GM23338 (cell line): ENCODE measurements at regions not wholly inside any gene's neighbourhood (a gene's known extent, or its start where the extent isn't known, plus 50 kb on each side); places are given as distances from the start of the nearest gene placed in this dataset.

ENCODE experiments used
- ATAC-seq: fragments of 200-7000 bp; cut with Tn5 transposase; 3 replicates; pipeline ENCODE4 v1.9.1; 2020
- DNase-seq: peaks from one replicate; pipeline ENCODE4 v3.0.0-alpha.2; 2015; ENCODE audit warnings: low spot score
- H2AFZ ChIP-seq: fragments of 200-600 bp; sonication (generic); 2 replicates; pipeline ENCODE4 v1.8.0; 2016; ENCODE audit warnings: antibody characterized with exemption, mild to moderate bottlenecking, moderate library complexity
- H3F3A ChIP-seq: fragments of 200-600 bp; sonication (generic); replicated peaks from 2 replicates; pipeline ENCODE4 v1.8.0; 2017; ENCODE audit warnings: antibody characterized with exemption, mixed run types, low read depth
- H3K27ac ChIP-seq: fragments of 200-600 bp; sonication (generic); 2 replicates; pipeline ENCODE4 v1.6.1; 2016; ENCODE audit warnings: low read depth
- H3K27me3 ChIP-seq: fragments of 200-600 bp; sonication (generic); 2 replicates; pipeline ENCODE4 v1.8.0; 2016; ENCODE audit warnings: mild to moderate bottlenecking, mixed run types, moderate library complexity; ENCODE audit not compliant: insufficient read depth
- H3K36me3 ChIP-seq: fragments of 200-600 bp; sonication (generic); 2 replicates; pipeline ENCODE4 v1.8.0; 2016; ENCODE audit warnings: mild to moderate bottlenecking; ENCODE audit not compliant: insufficient read depth
- H3K4me1 ChIP-seq: fragments of 200-600 bp; sonication (generic); 2 replicates; pipeline ENCODE4 v1.8.0; 2016; ENCODE audit warnings: mild to moderate bottlenecking, moderate library complexity; ENCODE audit not compliant: insufficient read depth
- H3K4me2 ChIP-seq: fragments of 200-600 bp; sonication (generic); 2 replicates; pipeline ENCODE4 v1.7.1; 2017; ENCODE audit warnings: mixed run types
- H3K4me3 ChIP-seq: fragments of 200-600 bp; sonication (generic); 2 replicates; pipeline ENCODE4 v1.6.1; 2016; ENCODE audit warnings: mixed run types
- H3K79me2 ChIP-seq: fragments of 200-600 bp; sonication (generic); replicated peaks from 2 replicates; pipeline ENCODE4 v1.8.0; 2017; ENCODE audit warnings: mild to moderate bottlenecking; ENCODE audit not compliant: insufficient read depth
- H3K9me2 ChIP-seq: fragments of 200-600 bp; sonication (generic); 2 replicates; pipeline ENCODE4 v1.8.0; 2017; ENCODE audit not compliant: insufficient read depth
- H4K20me1 ChIP-seq: fragments of 200-600 bp; sonication (generic); replicated peaks from 2 replicates; pipeline ENCODE4 v1.8.0; 2017; ENCODE audit warnings: mild to moderate bottlenecking; ENCODE audit not compliant: insufficient read depth
- H3K27ac Mint-ChIP-seq: 2 replicates; pipeline ENCODE4 v1.8.0; 2020; ENCODE audit warnings: inconsistent platforms, mild to moderate bottlenecking, moderate library complexity, mixed read lengths
- H3K27me3 Mint-ChIP-seq: 3 replicates; pipeline ENCODE4 v1.8.0; 2022; ENCODE audit warnings: low read depth, mild to moderate bottlenecking, moderate library complexity, mixed read lengths, inconsistent platforms; ENCODE audit not compliant: insufficient read depth, poor library complexity
- H3K36me3 Mint-ChIP-seq: 3 replicates; pipeline ENCODE4 v1.8.0; 2021; ENCODE audit warnings: low read depth, mild to moderate bottlenecking, inconsistent platforms, moderate library complexity, mixed read lengths
- H3K4me1 Mint-ChIP-seq: 3 replicates; pipeline ENCODE4 v1.8.0; 2020; ENCODE audit warnings: mild to moderate bottlenecking, inconsistent platforms, mixed read lengths
- H3K4me3 Mint-ChIP-seq: 3 replicates; pipeline ENCODE4 v1.8.0; 2021; ENCODE audit warnings: moderate library complexity, mild to moderate bottlenecking, inconsistent platforms, mixed read lengths
- H3K9me3 Mint-ChIP-seq: 3 replicates; pipeline ENCODE4 v1.8.0; 2020; ENCODE audit warnings: moderate library complexity, mild to moderate bottlenecking, inconsistent platforms, mixed read lengths
- CREB1 ChIP-seq: fragments of 250-450 bp; sonication (Bioruptor Pico); IDR thresholded peaks from 2 replicates; pipeline ENCODE4 v1.5.0; 2020; ENCODE audit warnings: low read depth, mild to moderate bottlenecking, moderate library complexity
- EZH2 ChIP-seq: fragments of 200-600 bp; sonication (generic); IDR thresholded peaks from one replicate; pipeline ENCODE4 v1.8.0; 2017; ENCODE audit warnings: antibody characterized with exemption, mild to moderate bottlenecking, low read depth; ENCODE audit not compliant: unreplicated experiment
- EZH2phosphoT487 ChIP-seq: fragments of 200-600 bp; sonication (generic); IDR thresholded peaks from one replicate; pipeline ENCODE4 v1.8.1; 2018; ENCODE audit warnings: antibody characterized with exemption; ENCODE audit not compliant: unreplicated experiment
- JUNB ChIP-seq: IDR thresholded peaks from one replicate; pipeline ENCODE4 v1.6.1; 2016; ENCODE audit warnings: antibody characterized with exemption; ENCODE audit not compliant: unreplicated experiment
- NANOG ChIP-seq: IDR thresholded peaks from 2 replicates; pipeline ENCODE4 v1.6.1; 2016; ENCODE audit warnings: antibody characterized with exemption, borderline replicate concordance
- POLR2AphosphoS5 ChIP-seq: IDR thresholded peaks from 2 replicates; pipeline ENCODE4 v1.6.1; 2016; ENCODE audit warnings: antibody characterized with exemption, low read depth
- STAT1 ChIP-seq: IDR thresholded peaks from one replicate; pipeline ENCODE4 v1.6.1; 2016; ENCODE audit warnings: antibody characterized with exemption; ENCODE audit not compliant: unreplicated experiment
- ZNF114 ChIP-seq: fragments of 250-450 bp; sonication (Bioruptor Pico); IDR thresholded peaks from 2 replicates; pipeline ENCODE4 v1.5.0; 2020; ENCODE audit warnings: mild to moderate bottlenecking, moderate library complexity
- ZNF331 ChIP-seq: fragments of 250-450 bp; sonication (Bioruptor Pico); IDR thresholded peaks from 2 replicates; pipeline ENCODE4 v1.5.0; 2020; ENCODE audit warnings: low read depth, mild to moderate bottlenecking, moderate library complexity
- TF ChIP-seq, protein P1 (sequence below): IDR thresholded peaks from 2 replicates; pipeline ENCODE4 v1.6.1; 2016; ENCODE audit warnings: antibody characterized with exemption
- TF ChIP-seq, protein P2 (sequence below), 2 experiments: fragments of 200-600 bp in 1 of 2; sonication (generic) in 1 of 2; conservative IDR thresholded peaks; 2 replicates each; pipeline versions ENCODE4 v1.5.1 to v1.6.1; 2016 to 2017; ENCODE audit warnings: antibody characterized with exemption in 2 of 2, low read depth in 2 of 2, mild to moderate bottlenecking in 2 of 2, moderate library complexity in 1 of 2
- TF ChIP-seq, protein P3 (sequence below): IDR thresholded peaks from one replicate; pipeline ENCODE4 v1.6.1; 2018; ENCODE audit warnings: antibody characterized with exemption; ENCODE audit not compliant: unreplicated experiment

DNA sequence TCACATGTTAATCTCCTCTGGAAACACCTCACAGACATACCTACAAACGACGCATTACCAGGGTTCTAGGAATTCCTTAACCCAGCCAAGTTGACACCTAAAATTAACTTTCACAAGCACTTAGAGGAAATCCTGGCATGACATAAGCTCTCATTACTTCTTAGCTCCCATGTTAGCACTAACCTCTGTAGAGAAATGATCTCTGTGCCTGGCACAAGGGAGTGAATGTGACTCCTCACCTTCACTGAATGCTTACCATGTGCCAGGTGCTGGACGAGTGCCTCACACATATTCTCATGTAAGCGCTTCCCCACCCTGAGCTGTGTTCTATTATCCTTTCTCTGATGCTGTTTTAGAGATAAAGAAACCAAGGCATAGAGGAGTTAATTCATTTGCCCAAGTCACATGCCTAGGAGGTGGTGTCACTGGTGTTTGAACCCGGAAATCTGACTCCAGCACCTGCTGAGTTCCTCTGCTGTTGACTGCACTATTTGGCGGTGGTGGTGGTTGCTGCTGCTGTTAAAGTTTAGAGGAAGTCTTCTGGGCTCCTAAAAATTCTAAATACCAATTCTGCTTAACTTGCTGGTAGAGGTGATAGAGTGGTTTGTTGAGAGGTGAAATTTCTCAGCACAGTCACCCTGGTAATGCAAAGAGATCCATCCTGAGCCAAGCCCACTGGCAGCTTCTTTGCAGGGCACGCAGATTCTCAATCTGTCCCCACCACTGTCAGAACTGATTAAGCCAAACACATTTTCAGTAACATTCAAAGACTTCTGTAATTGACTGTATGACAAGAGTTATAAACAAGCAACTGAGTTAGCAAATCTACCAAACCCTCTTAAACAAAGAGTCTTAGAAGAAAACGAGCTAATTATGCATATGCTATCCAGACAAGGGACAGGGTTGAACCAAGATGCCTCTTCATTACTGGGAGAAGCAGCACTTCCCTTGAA, 200.3 kb downstream of the CMPK2 start:
- Histone ChIP-seq H3K9me2 (no peaks in the 10 kb centered on the region), H3K4me3 (no peak overlapping the region), H3K79me2 (no peaks in the 10 kb centered on the region), H3K4me2 (no peak overlapping the region), H3F3A (no peaks in the 10 kb centered on the region), H4K20me1 (no peaks in the 10 kb centered on the region), H3K27me3 (no peaks in the 10 kb centered on the region), H3K27ac (no peak overlapping the region), H2AFZ (0 out of 2 replicates have a peak overlapping the region, but pooled peaks have one; percentile 32), H3K4me1 (no peaks in the 10 kb centered on the region), H3K36me3 (no peaks in the 10 kb centered on the region)
- DNase-seq = no peak
- Mint-ChIP-seq H3K36me3 (no peaks in the 10 kb centered on the region), H3K9me3 (peaks cover 57% of the 10 kb centered on the region), H3K27me3 (peaks cover 2% of the 10 kb centered on the region), H3K4me1 (0 out of 3 replicates have a peak, but pooled peaks cover 3% of the 10 kb centered on the region), H3K4me3 (no peak overlapping the region), H3K27ac (no peak overlapping the region)
- ATAC-seq = no peak
- TF ChIP-seq POLR2AphosphoS5 (no peak), JUNB (no peak), CREB1 (CRISPR knock-in tag) (no peak), EZH2 (no peak), ZNF114 (CRISPR knock-in tag) (no peak), STAT1 (no peak), EZH2phosphoT487 (no peak), ZNF331 (CRISPR knock-in tag) (no peak), NANOG (no peak)
- TF ChIP-seq, protein P1, sequence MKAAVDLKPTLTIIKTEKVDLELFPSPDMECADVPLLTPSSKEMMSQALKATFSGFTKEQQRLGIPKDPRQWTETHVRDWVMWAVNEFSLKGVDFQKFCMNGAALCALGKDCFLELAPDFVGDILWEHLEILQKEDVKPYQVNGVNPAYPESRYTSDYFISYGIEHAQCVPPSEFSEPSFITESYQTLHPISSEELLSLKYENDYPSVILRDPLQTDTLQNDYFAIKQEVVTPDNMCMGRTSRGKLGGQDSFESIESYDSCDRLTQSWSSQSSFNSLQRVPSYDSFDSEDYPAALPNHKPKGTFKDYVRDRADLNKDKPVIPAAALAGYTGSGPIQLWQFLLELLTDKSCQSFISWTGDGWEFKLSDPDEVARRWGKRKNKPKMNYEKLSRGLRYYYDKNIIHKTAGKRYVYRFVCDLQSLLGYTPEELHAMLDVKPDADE = no peak
- TF ChIP-seq, protein P2, sequence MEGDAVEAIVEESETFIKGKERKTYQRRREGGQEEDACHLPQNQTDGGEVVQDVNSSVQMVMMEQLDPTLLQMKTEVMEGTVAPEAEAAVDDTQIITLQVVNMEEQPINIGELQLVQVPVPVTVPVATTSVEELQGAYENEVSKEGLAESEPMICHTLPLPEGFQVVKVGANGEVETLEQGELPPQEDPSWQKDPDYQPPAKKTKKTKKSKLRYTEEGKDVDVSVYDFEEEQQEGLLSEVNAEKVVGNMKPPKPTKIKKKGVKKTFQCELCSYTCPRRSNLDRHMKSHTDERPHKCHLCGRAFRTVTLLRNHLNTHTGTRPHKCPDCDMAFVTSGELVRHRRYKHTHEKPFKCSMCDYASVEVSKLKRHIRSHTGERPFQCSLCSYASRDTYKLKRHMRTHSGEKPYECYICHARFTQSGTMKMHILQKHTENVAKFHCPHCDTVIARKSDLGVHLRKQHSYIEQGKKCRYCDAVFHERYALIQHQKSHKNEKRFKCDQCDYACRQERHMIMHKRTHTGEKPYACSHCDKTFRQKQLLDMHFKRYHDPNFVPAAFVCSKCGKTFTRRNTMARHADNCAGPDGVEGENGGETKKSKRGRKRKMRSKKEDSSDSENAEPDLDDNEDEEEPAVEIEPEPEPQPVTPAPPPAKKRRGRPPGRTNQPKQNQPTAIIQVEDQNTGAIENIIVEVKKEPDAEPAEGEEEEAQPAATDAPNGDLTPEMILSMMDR (conservative IDR thresholded peaks at IDR 0.05; ENCODE audit: low read depth in 2 of 2) = no peak
- TF ChIP-seq, protein P3, sequence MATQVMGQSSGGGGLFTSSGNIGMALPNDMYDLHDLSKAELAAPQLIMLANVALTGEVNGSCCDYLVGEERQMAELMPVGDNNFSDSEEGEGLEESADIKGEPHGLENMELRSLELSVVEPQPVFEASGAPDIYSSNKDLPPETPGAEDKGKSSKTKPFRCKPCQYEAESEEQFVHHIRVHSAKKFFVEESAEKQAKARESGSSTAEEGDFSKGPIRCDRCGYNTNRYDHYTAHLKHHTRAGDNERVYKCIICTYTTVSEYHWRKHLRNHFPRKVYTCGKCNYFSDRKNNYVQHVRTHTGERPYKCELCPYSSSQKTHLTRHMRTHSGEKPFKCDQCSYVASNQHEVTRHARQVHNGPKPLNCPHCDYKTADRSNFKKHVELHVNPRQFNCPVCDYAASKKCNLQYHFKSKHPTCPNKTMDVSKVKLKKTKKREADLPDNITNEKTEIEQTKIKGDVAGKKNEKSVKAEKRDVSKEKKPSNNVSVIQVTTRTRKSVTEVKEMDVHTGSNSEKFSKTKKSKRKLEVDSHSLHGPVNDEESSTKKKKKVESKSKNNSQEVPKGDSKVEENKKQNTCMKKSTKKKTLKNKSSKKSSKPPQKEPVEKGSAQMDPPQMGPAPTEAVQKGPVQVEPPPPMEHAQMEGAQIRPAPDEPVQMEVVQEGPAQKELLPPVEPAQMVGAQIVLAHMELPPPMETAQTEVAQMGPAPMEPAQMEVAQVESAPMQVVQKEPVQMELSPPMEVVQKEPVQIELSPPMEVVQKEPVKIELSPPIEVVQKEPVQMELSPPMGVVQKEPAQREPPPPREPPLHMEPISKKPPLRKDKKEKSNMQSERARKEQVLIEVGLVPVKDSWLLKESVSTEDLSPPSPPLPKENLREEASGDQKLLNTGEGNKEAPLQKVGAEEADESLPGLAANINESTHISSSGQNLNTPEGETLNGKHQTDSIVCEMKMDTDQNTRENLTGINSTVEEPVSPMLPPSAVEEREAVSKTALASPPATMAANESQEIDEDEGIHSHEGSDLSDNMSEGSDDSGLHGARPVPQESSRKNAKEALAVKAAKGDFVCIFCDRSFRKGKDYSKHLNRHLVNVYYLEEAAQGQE = no peak
